Activated T-cell treated with anti-CD3 and anti-CD28 coated beads for 1 hour (primary cell): ENCODE measurements at regions not wholly inside any gene's neighbourhood (a gene's known extent, or its start where the extent isn't known, plus 50 kb on each side); places are given as distances from the start of the nearest gene placed in this dataset.

Source experiments
- DNase-seq: peaks from one replicate; pipeline ENCODE4 v3.0.0-alpha.2; 2020; ENCODE audit warnings: low read depth

DNA sequence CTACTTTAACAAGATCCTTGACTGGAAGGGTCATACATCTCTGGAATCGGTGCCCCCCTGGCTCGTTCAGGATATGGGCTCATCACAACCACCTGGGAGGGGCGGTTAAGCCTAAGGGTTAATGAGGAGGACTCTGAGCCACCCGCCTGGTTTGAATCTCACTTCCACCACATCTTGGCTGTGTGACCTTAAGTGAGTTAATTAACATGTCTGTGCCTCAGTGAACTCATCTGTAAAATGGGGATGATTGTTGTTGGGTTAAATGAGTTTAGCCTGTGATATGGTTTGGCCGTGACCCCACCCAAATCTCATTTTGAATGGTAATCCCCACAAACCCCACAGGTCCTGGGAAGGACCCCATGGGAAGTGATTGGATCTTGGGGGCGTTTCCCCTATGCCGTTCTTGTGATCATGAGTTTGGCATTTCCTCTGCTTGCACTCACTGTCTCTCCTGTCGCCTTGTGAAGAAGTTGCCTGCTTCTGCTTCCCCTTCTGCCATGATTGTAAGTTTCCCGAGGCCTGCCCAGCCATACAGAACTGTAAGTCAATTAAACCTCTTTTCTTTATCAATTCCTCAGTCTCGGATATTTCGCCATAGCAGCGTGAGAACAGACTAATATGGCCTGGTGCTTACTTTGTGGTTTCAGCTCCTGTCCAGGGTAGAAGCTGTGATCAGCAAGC lies 214.0 kb upstream of the CIBAR2 start:
- DNase-seq: no peak

DNA sequence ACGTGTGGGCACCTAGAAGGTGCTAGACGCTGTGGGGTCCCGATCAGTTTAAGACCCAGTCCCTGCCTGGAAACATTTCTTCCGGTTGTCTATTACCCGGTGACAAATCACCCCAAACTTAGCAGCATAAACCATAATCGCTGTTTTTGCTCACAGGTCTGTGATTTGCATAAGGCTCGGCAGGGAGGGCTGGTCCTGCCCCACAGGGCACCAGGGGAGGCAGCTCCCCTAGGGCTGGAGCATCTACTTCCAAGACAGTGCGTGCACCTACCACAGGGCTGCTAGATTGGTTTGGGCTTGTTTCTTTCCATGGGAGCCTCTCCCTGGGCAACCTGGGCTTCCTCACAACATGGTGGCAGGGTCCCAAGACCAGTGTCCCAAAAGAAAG lies 214.5 kb upstream of the CIBAR2 start:
- DNase-seq: no peak

DNA sequence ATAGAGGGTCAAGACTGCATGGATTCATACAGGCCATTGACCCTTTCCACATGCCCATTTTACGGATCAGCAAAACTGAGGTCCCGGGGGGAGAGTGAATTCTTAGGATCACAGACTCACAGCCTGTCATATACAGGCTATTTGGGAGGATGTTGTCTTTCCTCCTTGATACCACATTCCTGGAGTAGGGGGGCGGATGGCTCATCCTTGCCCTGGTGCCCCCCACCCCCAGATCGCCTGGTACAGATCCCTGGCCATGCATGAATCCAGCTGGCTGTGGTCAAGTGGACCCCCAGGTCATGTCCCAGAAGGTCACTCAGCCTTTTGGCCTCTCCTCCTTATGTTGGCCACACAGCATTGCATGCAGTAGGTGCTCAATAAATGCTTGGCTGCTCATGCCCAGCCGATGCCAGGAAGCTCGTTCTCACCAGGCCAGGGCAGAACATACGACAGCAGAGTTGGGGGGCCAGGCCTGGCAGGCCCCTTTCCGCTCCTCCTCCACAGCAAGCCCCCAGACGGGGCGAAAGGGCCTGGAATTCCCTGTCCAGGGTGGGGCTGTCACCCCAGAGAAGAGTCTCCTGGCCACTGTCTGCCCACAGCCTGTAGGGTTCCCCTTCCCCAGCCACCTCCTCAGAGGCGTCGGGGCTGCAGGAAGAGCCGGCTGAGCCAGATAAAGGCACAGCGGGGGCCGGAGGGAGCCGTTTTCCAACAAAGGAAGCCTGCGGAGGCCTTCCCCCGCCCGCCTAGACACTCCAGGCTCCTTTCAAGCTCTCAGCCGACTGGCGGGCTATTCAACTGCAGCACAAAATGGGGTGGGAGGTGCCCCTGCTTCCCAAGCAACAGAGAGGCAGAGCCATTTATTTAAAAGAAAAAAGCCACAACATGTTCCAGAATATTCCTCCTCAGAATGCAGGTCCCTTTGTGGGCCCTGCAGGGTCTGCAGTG lies 215.7 kb upstream of the CIBAR2 start:
- DNase-seq: no peak

DNA sequence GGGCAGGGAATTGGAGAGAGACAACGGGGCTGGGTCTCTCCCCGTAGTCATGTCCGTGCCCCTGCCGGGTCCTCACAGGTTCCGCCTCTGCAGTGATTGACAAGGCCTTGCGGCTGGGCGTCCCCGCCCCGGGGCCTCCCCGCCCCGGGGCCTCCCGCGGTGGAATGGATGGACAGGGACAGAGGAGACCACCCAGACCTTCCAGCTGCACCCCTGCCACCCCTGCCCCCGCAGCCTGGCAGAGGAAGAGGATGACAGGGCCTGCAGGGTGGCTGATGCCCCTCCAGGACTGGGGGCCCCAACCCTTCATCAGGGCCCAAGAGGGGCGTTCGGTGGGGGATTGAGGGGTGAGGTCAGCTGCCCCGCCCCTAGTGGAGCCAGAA lies 216.4 kb upstream of the CIBAR2 start:
- no peak for DNase-seq

GRCh38 chr16:85329059-85329812 lies 217.0 kb upstream of the CIBAR2 start:
- DNase-seq: no peak

GRCh38 chr16:85330006-85330693 lies 217.9 kb upstream of the CIBAR2 start:
- DNase-seq: no peak

GRCh38 chr16:85330694-85331188 lies 218.5 kb upstream of the CIBAR2 start:
- no peak for DNase-seq

DNA sequence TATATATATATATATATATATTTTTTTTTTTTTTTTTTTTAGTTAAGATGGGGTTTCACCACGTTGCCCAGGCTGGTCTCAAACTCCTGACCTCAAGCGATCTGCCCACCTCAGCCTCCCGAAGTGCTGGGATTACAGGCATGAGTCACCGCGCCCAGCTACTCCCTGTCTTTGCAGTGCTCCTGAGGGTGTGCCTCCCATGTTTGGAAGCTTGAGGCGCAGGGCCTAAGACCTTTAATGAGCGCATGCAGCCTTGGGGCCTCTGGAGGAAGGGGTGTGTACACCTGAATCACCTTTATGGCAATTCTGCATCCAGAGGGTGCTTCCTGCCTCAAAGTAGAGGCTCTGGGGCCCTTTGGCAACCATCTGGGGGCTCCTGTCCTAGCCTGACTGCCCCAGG lies 219.4 kb upstream of the CIBAR2 start:
- no peak for DNase-seq

DNA sequence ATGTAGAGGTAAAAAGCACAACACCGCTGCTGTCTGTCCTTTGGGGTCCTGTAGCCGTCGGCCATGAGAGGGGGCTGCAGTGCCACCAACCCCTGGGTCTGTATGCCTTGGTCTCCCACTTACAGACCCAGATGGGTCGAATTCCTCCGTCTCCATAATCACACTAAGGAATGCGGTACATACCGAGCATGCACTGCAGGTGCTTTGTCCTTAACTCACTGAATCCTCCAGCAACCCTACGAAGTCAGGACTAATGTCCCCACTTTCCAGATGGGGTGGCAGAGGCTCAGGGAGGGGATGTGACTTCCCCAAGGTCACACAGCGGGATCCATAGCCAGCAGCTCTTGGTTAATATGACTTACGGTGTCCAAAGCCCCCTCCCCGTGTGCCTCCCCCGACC lies 219.9 kb upstream of the CIBAR2 start:
- DNase-seq: no peak

DNA sequence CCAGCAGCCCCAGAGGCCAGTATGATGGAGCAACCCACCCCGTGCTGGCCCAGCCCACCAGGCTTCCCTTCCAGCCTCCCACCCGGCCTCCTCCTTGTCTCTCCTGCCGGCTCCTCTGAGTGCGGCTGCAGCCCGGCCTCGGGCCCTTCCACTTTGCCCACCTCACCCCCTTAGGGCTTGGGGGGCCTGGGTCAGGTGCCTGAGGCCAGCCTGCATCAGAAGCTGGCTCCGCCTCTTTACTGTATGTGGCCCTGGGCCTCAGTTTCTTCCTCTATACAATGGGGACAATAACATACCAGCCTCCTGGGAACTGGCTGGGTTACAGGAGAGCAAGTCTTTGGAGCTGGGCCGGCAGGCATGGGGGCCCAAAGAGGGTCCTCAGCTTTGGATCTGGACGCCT lies 221.1 kb upstream of the CIBAR2 start:
- no peak for DNase-seq

DNA sequence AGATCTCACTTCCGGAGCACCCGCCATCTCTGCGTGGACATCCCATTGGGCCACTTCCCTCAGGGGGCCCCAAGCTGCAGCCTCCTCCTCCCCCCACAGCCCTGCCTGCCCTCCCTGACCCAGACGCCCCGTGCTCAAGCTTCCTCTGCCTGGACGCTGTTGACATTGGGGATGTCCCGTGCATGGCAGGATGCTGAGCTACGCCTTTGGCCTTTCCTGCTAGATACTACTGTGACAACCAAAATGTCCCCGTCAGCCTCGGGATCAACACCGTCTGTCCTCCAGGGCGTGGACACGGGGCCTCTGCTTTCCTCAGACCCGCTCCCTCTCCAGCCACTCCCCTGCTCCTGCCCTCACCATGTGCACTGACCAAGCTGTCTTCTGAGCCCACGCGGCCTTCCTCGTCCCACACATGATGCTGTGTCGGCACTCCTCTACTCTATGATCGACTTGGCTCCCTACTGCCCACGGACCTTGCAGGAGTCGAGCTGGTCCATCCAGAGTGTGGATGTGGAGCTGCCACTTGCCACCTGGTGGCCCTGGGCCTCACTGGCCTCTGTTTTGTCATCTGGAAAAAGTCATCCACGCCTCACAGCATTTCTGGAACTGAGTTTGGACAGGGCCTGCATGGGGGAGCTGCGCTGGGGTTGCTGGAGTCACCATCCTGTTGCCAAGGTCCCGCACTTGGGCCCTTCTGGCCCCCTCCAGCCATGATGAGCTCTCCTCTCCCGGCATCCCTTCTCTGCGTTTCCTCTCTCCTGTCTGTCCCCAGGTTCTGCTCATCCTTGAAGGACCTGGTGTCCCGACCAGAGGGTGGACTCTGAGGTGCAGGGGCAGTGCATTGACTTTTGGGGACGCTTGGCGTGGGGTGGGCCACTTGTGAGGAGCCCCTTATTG lies 221.7 kb upstream of the CIBAR2 start:
- no peak for DNase-seq

GRCh38 chr16:85334718-85335583 lies 222.7 kb upstream of the CIBAR2 start:
- no peak for DNase-seq

DNA sequence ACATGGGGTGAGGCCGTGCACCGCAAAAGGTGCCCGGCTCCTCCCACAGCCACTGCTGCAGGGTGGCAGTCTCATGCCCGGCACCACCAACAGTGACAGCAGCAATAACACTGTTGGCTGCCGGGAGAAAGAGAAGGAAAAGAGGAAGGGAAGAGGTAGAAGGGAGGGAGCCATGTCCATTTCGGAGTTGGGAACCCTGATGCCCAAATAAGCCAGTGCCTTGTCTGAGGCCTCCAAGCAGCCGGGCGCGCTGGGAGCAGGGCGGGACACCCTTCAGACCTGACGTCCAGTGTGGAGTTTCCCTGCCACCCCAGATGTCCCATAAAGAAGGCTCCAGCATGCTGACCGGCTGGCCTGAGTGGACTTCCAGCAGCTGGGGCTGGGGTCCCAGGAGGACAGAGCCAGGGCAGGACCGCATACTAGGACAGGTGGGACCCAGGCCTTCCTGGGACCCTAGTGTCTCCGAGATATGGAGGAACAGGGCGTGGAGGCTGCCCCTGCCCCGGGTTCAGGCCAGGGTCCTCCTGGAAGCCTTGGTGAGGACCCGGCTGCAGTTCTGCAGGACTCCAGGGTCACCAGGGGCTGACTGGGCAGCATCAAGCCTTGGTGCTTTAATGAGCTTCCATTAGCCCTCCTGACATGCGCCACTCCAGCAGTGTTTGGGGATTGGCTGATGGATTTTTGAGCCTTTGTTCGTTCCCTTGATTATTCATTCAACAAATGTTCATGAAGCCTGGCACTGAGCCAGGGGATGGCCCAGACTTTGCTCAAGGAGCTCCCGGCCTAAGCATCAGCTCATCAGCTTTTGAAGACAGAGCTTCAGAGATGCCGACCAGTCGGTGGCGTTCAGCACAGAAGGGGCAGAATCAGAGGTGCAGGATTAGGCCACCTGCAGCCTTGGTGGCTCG lies 223.6 kb upstream of the CIBAR2 start:
- DNase-seq: no peak

- DNase-seq: no peak
Observed at GRCh38 chr16:85337910-85338637, 225.8 kb upstream of the CIBAR2 start.

DNA sequence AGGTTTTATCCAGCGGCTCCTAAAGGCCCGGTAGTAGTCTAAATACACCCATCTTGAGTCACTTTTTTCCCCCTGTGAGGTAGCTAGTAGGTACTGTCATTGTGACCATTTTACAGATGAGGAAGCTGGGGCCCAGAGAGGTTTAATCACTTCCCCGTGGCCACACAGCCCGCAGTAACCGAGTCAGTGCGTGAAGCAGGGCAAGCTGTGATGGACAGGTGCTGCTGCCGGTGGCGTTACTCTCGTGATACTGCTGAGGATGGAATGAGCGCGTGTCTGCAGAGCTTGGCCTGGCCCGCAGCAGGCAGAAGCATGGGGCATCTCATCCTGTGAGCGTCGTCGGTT lies 226.3 kb upstream of the CIBAR2 start:
- no peak for DNase-seq

DNA sequence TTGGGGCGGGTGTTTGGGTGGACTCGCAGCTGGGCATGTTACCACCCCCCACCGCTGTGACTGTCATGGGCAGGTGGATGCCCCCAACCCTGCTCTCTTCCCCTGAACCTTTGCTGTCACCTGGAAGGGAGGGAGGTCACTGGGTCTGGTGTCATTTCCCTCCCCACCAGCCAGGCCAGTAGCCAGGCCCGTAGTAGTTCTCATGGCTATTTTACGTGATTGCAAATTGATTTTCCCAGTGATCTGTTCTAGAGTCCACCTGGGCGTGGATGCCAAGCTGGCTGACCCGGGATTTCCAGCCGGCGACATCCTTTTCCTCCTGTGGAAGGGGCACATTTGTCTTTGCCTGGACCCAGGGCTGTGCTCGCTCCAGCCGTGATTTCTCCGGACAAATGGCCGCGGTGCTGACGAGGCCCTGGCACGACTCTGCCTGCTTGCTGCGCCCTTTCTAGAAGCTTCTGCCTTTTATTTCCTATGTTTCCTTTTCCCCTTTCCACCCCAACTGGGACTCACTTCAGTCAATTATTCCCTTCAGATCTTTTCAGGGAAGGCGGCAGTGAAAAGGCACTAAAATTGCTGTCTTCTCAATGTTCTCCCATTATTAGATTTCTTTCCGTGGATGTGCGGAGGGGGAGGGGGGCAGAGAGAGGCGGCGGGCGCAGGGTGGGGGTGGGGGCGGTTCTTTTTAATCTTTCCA lies 226.9 kb upstream of the CIBAR2 start:
- no peak for DNase-seq

DNA sequence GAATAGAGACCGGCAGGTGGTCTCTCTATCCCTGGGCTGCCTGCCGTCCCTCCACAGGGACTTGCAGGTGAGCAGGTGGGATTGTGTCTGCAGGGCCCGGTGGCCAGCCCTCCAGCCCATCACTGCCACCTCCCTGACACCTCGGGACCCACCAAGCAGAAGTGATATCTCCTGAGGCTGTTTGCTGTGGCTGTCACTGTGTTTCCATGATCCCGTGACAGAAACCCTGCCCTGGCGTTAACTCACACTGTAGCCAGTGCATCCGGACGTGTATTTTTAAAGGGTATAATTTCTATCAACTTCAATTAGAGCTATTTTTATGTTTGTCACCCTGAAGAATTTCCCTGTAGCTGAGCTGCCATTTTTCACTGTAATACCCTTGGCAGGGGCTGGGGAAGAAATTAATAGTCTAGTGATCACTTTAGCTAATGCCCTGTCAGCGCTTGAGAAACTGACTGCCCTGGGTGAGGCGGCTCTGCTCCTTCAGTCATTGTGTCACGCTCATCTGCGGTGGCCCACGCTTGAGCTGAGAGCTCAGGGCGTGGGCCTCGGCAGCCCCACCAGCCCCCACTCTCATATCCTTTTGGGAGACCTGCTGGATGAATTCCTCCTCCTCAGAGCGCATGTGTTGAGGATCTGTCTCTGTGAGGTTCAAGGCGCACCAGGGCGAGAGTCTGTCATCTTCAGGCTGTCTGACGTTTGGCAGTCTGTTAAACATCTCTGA lies 229.9 kb upstream of the CIBAR2 start:
- no peak for DNase-seq
